HG03196 (cell line): ENCODE measurements at regions not wholly inside any gene's neighbourhood (a gene's known extent, or its start where the extent isn't known, plus 50 kb on each side); places are given as distances from the start of the nearest gene placed in this dataset.
"Not testable (repeated sequence)": the region's sequence is repeated elsewhere in the genome, so short reads cannot be mapped to it uniquely, and the experiment has no call there.

ENCODE experiments used
- ATAC-seq: cut with Tn5 transposase; IDR thresholded peaks from one replicate; pipeline ENCODE4 v1.9.1; 2021; ENCODE audit not compliant: unreplicated experiment

DNA sequence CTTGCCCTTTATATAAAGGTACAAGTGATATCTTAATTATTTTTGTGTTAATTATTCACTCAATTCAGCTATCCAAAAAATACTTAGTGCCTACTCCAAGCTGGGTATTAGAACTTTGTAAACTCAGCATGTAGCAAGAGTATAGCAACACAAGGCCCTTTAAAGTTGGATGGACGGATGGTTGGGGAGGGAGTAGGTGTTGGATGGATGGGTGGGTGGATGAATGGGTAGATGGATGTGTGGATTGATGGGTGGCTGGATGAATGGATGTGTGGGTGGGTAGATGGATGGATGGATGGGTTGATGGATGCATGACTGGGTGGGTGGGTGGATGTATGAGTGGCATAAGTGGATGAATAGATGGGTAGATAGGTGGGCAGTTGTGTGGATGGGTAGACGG lies 211.5 kb downstream of the BANP start:
- ATAC-seq = not testable (repeated sequence)

DNA sequence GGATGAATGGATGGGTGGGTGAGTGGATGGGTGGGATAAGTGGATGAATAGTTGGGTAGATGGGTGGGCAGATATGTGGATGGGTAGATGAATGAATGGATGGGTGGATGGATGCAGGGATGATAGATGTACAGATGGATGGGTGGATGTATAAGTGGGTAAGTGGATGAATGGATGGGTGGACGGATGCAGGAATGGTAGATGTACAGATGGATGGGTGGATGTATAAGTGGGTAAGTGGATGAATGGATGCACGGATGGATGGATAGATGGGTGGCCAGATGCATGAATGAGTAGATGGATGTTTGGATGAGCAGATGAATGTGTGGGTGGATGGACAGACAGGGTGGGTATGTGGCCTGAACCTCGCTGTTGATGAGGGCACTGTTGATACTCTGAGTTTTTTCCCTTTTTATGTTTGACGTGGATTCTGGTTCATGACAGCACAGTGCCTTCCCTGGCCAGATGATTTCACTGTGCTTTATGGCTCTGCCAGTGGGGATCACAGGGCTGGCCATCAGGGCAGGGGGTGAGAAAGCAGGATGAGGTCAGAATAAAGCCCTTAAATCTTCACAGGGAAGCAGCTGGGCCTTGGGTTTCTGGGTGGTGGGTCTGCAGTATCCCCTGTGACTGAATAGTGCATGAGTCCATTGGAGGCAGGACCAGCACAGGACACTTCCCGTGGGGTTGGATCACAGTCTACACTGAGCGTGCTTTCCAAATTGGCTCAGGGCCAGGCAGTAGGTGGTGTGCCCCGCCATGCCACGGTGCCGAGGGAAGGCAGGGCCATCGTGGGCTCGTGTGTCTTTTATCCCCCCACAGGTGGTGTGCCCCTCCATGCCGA lies 213.2 kb downstream of the BANP start:
- ATAC-seq = not testable (repeated sequence)

DNA sequence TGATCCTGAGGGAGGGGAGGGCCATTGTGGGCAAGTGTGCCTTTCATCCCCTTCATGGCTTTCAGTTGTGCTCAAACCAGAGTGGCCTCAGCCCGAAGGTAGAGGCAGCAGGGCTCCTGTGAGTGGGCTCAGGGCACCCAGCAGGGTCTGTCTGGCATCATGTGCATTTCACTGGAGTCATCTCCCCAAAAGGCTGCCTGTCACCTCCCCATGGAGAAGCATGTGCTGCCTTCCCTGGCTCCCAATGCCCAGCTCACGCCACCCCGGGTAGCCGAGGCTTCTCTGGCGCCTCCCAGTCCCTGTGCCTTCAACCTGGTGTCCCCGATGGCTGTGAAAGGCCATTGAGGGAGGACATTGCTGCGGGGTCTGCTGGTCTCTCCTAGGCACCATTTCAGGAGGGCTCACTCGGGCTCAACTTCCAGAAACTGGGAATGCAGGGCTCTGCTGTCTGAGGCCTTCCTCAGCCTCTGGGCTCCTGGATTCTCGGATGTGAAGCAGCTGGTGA lies 213.9 kb downstream of the BANP start:
- ATAC-seq = not testable (repeated sequence)

DNA sequence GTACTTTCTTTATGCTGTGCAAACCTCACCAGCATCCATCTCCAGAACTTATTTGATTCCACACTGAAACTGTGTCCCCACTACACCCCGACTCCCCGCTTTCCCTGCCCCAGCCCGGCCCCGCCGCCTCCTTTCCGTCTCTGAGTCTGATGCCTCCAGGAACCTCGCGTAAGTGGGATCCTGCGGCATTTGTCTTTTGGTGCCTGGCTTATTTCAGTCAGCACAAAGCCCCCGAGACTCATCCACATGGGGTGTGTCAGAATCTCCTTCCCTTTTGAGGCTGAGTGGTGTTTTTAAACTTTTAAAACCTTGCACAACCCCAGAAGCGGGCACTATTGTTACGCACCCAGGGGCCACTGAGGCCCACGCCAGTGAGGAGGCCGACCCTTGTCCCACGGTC lies 214.4 kb downstream of the BANP start:
- not testable (repeated sequence) for ATAC-seq

DNA sequence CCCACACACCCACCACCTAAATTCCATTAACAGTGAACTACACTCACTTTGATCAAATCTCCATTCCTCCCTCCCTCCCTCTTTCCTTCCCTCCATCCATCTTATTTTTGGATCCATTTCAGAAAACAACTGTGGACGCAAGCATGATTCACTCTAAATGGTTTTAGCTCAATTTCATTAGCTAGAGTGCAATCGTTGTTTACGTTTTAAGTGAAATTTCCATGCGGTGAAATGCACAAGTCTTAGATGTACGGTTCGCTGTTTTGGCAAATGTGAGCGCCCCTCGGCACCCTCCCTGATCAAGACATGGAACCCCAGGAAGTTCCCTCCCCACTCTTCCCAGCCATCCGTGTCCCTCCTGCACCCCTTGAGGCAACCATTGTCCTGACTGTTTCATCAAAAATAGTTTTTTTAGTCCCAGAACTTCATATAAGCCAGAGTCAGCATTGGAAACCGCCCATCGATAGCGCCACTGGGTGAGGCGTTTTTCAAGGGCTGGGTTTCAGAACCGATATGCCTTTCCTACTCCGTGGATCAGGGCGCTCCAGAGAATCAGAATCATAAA lies 215.1 kb downstream of the BANP start:
- ATAC-seq = not testable (repeated sequence)

DNA sequence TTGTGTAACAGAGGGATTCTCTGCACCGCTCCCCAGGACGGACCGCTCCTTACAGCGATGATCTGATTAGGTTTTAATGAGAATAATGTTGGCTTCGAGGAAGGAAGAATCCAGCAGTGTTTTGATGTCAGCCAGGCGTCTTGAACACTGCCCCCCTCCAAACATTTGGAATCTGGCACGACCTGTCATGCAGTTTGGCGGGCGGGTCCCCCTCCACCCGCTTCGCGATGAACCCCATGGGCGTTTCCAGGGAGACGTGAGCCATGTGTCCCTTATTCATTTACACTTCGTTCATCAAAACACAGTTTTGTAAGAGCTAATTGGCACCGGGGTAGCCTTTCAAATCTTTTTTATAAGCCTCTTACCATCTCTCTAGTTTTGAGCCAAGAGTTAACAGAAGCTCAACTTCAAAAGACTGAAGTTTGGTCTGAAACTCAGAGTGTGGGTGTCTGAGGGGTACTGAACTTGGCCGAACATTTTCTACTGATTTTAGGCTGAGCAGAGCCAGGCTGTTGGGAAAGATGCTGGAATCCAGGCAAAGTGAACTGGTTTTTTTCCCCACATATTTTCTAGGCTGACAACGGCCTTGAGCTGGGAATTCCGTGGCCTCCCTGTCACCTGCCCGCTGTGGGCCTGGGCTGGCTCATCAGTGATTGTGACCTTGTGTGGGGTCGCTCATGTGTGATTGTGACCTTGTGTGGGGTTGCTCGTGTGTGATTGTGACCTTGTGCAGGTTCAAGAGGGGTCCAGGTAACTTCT lies 214.8 kb upstream of the ZNF469 start:
- ATAC-seq = not testable (repeated sequence)

DNA sequence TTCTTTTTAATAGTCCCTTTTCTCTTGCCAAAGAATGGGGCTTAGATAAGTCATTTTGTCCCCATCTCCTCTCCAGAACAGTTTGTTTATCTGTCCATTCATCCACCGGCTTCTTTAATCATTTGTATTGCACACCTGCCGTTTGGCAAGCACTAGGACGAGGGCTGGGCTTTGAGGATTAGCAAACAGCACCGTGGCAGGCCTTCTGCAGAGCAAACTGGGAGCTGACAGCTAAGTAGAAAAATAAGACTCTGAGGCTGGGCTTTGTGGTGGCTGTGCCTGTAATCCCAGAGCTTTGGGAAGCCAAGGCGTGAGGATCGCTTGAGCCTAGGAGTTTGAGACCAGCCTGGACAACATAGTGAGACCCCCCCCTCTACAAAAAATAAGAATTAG lies 214.2 kb upstream of the ZNF469 start:
- not testable (repeated sequence) for ATAC-seq

DNA sequence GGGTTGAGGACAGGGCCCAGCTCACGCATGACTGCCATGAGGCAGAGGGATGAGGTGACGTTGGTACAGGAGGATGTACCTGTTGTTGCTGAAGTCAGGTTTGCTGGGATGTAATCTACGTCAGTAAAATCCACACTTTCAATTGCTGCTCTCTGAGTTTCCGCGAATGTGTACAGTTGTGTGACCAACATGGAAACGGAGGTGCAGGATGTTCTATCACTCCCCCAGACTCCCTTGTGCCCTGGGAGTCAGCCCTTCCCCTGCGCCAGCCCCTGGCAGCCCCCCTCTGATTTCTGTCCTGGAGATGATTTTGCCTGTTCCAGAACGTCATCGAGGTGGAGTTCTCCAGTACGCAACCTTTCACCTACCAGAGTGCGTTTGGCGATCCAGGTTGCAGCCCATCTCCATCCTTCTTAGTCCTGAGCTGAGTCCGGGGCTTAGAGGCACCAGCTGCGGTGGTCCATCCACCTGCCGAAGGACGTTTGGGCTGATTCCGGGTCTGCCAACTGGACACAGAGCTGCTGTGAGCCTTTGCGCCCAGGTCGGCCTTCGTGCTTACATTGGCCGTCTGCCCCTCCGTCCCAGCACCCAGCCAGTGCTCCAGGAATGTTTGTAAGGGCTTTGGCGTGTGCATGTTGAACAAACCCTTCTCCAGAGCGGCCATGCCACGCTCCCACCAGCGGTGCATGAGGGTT lies 213.5 kb upstream of the ZNF469 start:
- ATAC-seq = not testable (repeated sequence)

DNA sequence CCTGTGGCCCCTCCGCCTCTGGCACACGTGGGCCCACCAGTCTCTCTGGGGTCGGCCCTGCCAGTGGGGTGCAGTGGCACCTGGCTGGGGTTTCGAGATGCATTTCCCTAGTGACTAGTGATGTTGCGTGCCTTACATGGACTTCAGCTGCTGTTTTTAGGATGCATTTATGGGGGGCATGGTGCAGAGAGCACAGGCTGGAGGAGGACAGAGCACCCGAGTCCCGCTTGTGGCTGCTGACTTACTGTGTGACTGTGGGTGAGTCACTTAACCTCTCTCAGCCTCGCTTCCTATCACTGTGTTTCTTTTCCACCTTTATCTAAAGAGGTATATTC lies 213.0 kb upstream of the ZNF469 start:
- ATAC-seq = not testable (repeated sequence)

DNA sequence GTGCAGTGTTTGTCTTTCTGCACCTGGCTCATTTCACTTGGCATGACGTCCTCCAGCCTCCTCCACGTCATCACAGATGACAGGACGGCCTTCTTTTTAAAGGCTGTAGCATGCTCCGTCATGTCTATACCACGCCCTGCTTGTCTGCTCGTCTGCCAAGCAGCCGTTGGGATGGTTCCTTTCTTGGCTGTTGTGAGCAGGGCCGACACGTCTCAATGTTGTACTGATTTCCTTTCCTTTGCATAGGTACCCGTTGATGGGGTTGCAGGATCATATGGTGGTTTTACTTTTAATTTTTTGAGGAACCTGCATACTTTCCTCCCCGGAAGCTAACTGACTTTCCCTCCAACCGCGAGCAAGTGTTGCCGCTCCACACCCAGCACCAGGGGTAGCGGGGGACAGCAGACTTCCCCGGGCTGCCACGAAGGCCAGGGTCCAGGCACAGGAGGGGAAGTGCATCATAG lies 212.2 kb upstream of the ZNF469 start:
- ATAC-seq = no peak

DNA sequence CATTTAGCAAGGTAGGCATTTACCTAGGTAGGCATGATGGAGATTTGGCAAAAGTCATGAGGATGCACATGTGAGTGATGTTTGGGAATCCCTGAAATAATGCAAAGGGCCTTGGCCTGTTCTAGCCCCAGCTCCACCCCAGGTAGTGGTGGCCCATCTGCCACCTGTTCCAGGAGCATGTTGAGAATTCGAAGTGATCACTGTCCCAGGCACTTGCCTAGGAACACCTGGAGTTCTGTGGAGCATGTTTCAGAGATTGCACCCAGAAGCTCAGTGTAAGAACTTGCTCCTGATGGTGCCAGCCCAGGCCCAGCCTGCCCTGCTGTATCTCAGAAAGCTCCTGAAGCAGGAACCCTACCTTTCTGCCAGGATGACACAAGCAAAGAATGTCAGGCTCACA lies 211.6 kb upstream of the ZNF469 start:
- not testable (repeated sequence) for ATAC-seq

DNA sequence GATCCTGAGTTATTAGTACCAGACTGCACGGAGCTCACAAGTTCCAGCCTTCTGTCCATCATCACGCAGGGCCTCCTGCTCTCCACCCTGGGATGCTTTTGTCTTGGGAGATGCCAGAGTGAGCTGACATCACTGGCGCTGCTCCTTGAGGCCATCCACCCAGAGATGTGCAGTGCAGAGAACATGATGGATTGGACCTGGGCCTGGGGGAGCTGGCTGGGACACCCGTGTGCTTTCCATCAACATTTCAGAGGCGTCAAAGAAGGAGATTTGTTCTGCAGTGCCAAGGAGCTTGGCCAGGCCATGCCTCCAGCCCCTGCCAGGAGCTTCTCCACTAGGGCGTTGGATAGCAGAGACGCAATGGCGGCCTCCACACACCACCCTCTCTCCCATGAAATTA lies 206.6 kb upstream of the ZNF469 start:
- ATAC-seq = not testable (repeated sequence)

DNA sequence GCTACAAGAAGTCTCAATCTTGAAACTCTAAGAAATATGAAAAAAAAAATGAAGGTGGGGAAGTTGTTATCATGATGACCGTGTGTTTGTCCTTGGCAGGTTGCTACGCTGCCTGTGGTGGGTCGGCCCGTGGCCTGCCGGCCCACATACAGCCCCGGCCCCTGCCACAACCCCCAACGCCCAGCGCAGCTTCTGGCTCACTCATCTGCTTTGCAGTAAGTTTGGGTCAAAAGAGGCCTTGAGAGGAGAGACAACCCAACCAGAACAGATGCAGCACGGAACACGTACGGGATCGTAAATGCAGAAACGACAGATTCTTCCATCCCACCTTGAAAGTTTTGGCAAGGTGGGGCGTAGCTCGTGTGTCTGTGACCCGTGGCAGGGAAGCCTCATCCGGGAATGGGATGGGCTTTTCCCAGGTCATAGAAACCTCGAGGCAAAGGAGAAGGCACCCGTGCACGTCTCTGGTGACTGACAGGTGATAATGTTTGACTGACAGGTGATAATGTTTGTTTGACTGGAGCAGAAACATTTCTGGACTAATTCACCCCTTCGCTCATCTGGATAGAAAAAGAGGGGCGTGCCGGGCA lies 206.1 kb upstream of the ZNF469 start:
- not testable (repeated sequence) for ATAC-seq

DNA sequence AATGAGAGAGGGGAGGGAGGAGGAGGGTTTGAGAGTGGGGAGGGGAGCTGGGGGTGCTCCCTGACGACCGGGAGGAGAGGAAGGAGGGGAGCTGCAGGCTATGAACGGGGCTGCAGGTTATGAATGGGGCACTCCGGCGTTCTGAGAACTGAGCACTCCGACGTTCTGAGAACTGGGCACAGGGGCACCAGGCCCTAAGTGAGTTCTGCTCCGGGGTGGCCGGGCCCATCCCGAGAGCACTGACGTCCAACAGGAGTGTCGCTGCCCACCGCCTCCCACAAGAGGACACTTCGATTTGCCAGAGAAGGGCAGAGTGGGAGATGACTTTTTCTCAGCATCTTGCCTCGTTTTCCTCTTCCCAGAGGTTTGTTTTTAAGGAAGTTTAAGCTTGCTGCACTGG lies 204.5 kb upstream of the ZNF469 start:
- not testable (repeated sequence) for ATAC-seq

DNA sequence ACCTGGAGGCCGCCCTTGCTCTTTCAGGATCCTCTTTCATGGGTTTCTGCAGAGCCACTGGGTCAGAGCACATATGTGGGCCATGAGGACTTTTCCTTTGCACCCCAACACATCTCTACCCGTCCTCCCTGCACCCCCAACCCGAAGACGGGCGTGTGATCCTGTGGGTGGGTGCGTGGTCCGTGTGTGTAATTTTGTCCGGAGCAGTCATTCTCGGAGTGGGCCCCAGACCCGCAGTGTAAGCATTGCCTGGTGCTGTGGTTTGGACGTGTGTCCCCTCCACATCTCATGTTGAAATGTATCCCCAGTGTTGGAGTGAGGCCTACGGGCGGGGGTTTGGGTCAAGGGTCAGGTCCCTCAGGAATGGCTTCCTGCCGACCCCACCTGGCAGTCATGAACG lies 203.9 kb upstream of the ZNF469 start:
- not testable (repeated sequence) for ATAC-seq

DNA sequence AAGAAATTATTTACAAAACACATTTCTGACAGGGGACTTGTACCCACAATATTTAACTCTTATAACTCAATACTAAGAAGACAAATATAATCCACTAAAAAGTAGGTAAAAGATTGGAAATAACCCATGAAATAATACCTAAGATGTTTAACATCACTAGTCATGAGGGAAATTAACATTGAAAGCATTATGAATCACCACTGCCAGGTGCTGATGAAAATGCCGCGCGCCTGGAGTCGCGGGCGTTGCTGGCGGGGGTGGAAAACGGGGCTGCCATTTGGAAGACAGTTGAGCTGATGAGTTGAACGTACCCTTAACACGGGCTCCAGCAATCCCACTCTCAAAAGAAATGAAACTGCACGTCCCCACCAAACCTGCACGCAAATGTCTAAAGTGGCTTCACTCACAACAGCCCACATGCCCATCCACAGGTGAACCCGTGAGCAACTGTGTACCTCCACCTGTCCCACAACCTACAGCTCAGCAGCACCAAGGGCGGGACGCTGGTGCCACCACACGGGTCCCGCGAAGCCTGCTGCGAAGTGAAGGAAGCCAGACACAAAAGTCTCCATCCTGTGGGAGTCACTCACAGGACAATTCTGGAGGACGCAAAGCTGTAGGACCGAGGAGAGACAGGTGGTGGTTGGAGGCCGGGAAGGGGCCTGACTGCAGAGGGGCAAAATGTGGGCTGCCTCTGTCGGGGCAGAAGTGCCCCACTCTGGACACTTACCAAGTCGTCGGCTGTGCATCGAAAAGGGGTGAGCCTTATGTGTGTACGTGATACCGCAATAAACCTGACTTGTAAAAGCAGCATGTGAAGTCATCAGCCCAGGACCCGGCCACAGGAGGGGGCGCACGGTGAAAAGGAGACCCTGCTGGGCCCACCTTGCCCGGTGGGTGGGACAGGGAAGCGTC lies 199.5 kb upstream of the ZNF469 start:
- ATAC-seq = not testable (repeated sequence)

DNA sequence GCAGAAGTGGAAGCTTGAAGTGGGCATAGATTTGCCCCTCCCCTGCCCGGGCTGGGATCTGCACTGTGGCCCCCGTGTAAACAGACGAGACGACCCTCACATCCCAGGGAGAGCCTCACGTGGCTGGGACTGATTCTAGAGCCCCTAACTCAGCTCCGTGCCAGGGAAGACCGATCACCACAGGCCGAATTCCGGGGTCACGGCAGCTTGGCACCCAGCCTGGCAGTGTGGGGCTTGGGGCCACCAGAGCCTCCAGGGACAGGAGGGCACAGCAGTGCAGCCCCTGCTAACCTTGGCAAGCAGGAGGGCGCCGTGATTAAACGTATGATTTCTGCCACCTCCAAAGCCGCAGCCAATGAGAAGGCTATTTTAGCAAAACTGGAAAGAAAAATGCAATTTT lies 198.7 kb upstream of the ZNF469 start:
- ATAC-seq = not testable (repeated sequence)

DNA sequence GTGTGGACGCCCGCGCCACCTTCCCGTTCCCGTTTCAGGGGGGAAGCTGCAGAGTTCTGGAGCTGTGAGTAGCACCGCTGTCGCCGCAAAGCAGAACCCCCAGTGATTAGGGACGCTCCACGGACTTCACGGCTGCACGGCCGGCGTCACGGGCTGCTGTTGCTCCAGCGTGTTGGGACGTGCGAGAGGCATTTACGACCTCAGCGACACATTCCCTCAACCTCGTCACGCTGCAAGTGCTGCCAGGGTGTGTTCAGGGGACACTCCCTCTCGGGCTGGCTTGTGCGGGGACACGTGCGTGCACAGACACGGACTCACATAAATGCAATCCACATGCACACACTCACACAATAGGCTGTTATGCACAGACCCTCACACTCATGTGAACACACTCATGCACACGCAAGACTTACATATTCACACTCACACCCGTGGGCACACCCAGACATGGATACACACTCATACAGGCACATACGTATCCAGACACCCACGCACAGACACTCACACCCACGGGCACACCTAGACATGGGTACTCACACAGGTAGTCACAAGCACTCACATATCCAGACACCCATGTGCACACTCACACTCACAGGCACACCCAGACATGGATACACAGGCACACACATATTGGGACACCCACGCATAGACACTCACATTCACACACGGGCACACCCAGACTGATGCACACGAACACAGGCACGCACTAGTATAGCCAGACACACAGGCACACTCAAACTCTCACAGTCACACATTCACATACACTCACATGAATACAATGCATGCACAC lies 198.0 kb upstream of the ZNF469 start:
- ATAC-seq = not testable (repeated sequence)

DNA sequence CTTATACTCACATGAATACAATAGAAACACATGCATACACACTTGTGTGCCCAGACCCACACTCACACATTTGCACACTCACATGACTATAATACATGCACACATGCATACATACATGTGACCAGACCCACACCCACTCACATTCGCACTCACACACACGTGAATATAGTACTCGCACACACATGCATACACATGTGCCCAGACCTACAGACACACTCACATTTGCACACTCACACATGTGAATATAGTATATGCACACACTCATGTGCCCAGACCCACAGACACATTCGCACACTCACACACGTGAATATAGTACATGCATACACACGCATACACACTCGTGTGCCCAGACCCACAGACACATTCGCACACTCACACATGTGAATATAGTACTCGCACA lies 197.4 kb upstream of the ZNF469 start:
- not testable (repeated sequence) for ATAC-seq
